ENCODE measurements at regions not wholly inside any gene's neighbourhood (a gene's known extent, or its start where the extent isn't known, plus 50 kb on each side); places are given as distances from the start of the nearest gene placed in this dataset.

DNA sequence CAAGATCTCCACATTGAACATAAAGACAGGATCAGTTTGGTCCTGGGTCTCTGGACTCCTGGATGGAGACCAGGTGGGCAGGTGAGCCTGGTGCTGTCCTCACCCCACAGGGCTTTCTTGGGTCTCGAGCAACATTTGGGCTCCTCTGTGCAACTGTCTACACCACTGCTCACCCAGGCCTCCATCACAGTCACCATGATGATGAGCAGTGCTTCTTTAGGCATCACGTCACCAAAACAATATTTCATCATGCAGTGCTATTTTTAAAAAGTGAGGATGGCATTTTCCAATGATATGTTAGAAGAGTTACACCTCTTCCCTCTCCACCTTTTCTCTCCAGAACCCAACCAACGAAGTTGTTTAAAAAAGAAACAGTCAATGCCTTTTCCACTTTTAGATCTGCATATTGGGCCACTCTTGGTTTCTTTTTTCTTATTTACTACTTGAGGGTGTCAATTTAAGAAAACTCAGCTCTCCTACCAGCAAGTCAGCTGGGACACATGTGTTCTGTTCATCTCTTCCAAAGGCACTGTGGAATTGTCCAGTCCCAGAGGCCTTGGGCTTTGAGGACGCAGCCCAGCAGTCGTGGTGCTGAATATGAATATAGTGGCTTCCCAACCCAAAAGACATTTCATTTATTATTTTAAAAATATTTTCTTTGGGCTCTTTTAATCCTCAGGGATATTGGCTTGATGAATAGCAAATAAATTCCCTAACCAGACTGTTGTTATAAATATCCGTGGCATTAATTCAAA, 405.7 kb downstream of the KCNRG start:
- no peak for TF ChIP-seq ESRRG (CRISPR knock-in tag; IDR thresholded peaks at IDR 0.05)
- TF ChIP-seq CREB5 (CRISPR knock-in tag; IDR thresholded peaks at IDR 0.05; ENCODE audit: low read depth) = no peak
- no peak for TF ChIP-seq CSDC2 (CRISPR knock-in tag; IDR thresholded peaks at IDR 0.05)
- TF ChIP-seq ARNTL (CRISPR knock-in tag; IDR thresholded peaks at IDR 0.05; ENCODE audit: borderline replicate concordance, low read depth) = no peak
- TF ChIP-seq, protein P1, sequence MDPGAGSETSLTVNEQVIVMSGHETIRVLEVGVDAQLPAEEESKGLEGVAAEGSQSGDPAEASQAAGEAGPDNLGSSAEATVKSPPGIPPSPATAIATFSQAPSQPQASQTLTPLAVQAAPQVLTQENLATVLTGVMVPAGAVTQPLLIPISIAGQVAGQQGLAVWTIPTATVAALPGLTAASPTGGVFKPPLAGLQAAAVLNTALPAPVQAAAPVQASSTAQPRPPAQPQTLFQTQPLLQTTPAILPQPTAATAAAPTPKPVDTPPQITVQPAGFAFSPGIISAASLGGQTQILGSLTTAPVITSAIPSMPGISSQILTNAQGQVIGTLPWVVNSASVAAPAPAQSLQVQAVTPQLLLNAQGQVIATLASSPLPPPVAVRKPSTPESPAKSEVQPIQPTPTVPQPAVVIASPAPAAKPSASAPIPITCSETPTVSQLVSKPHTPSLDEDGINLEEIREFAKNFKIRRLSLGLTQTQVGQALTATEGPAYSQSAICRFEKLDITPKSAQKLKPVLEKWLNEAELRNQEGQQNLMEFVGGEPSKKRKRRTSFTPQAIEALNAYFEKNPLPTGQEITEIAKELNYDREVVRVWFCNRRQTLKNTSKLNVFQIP (CRISPR knock-in tag; IDR thresholded peaks at IDR 0.05; ENCODE audit: borderline replicate concordance, low read depth) = no peak
- TF ChIP-seq, protein P2, sequence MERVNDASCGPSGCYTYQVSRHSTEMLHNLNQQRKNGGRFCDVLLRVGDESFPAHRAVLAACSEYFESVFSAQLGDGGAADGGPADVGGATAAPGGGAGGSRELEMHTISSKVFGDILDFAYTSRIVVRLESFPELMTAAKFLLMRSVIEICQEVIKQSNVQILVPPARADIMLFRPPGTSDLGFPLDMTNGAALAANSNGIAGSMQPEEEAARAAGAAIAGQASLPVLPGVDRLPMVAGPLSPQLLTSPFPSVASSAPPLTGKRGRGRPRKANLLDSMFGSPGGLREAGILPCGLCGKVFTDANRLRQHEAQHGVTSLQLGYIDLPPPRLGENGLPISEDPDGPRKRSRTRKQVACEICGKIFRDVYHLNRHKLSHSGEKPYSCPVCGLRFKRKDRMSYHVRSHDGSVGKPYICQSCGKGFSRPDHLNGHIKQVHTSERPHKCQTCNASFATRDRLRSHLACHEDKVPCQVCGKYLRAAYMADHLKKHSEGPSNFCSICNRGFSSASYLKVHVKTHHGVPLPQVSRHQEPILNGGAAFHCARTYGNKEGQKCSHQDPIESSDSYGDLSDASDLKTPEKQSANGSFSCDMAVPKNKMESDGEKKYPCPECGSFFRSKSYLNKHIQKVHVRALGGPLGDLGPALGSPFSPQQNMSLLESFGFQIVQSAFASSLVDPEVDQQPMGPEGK (CRISPR knock-in tag; IDR thresholded peaks at IDR 0.05; ENCODE audit: borderline replicate concordance) = no peak
- no peak for TF ChIP-seq GLIS3 (CRISPR knock-in tag; IDR thresholded peaks at IDR 0.05)
- TF ChIP-seq ZNF565 (CRISPR knock-in tag; conservative IDR thresholded peaks at IDR 0.05; ENCODE audit: low read depth) = no peak
- TF ChIP-seq, protein P3, sequence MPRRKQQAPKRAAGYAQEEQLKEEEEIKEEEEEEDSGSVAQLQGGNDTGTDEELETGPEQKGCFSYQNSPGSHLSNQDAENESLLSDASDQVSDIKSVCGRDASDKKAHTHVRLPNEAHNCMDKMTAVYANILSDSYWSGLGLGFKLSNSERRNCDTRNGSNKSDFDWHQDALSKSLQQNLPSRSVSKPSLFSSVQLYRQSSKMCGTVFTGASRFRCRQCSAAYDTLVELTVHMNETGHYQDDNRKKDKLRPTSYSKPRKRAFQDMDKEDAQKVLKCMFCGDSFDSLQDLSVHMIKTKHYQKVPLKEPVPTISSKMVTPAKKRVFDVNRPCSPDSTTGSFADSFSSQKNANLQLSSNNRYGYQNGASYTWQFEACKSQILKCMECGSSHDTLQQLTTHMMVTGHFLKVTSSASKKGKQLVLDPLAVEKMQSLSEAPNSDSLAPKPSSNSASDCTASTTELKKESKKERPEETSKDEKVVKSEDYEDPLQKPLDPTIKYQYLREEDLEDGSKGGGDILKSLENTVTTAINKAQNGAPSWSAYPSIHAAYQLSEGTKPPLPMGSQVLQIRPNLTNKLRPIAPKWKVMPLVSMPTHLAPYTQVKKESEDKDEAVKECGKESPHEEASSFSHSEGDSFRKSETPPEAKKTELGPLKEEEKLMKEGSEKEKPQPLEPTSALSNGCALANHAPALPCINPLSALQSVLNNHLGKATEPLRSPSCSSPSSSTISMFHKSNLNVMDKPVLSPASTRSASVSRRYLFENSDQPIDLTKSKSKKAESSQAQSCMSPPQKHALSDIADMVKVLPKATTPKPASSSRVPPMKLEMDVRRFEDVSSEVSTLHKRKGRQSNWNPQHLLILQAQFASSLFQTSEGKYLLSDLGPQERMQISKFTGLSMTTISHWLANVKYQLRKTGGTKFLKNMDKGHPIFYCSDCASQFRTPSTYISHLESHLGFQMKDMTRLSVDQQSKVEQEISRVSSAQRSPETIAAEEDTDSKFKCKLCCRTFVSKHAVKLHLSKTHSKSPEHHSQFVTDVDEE (CRISPR knock-in tag; IDR thresholded peaks at IDR 0.05) = no peak
- no peak for TF ChIP-seq ZNF70 (CRISPR knock-in tag; IDR thresholded peaks at IDR 0.05)

Data from SK-N-SH treated with all-trans-retinoic acid at 6 μM for 48 hours (cell line).